HG02642 (cell line): ENCODE measurements at regions not wholly inside any gene's neighbourhood (a gene's known extent, or its start where the extent isn't known, plus 50 kb on each side); places are given as distances from the start of the nearest gene placed in this dataset.
"Not testable (repeated sequence)": the region's sequence is repeated elsewhere in the genome, so short reads cannot be mapped to it uniquely, and the experiment has no call there.

ENCODE experiments used
- ATAC-seq: cut with Tn5 transposase; IDR thresholded peaks from one replicate; pipeline ENCODE4 v1.9.1; 2021; ENCODE audit warnings: mild to moderate bottlenecking; ENCODE audit not compliant: unreplicated experiment, poor library complexity

DNA sequence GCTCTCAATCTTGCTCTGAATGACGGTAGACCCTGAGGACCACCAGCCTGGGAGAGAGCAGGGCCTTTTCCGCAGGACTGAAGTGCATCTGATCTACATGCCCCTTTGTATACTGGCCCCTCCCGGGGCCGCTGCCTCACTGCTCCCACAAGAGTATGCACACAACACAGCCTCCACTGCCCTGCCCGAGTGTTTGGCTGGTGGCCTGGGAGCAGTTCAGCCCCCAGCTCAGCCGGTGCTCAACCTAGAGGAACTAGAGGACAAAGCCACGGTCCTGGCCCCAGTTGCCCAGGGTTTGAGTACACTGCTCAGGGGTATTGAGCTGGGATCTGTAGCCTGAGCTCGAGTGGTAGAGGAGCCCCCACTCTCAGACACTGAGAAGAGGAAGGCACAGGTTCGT, 118.9 kb upstream of the CAB39 start:
- ATAC-seq, result no peak

GRCh38 chr2:230594286-230594840, 118.3 kb upstream of the CAB39 start:
- no peak for ATAC-seq

- no peak for ATAC-seq
Measured at GRCh38 chr2:230599853-230600252, 112.8 kb upstream of the CAB39 start.

GRCh38 chr2:230600285-230600684, 112.4 kb upstream of the CAB39 start:
- no peak for ATAC-seq

- no peak for ATAC-seq
Measured at GRCh38 chr2:230600881-230601280, 111.8 kb upstream of the CAB39 start.

- ATAC-seq, result peak; percentile 49
Measured at GRCh38 chr2:230601510-230601909, 111.1 kb upstream of the CAB39 start.

DNA sequence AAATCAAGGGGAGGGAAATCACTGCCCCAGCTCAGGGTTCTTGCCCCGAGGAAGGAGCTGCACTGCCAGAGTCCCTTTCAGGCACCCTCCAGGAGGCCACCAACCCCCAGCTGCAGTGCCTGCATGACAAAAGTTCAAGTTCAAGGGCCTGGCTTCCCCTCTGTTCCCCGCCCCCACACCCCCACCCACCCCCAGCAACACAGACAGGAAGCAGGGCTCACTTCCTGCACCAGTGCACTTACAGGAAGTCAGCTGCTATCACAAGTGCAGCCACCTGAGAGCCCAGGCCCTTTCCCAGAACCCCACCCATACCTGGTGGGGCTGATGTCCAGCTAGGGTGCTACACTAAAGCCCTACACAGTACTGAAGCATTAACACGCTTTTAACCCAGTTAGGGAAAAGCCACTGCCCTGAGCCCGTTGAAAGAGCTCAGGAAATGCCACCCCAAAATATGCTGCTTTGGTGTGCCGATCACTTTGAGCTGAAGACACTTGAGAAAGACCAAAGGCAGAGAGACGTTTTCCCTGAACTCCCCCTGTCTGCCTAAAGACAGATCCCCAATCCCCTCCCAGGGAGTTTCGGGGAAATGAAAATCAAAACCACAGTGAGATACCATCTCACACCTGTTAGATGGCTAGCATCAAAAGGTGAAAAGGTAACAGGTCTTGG, 109.9 kb upstream of the CAB39 start:
- peak; percentile 66 for ATAC-seq

DNA sequence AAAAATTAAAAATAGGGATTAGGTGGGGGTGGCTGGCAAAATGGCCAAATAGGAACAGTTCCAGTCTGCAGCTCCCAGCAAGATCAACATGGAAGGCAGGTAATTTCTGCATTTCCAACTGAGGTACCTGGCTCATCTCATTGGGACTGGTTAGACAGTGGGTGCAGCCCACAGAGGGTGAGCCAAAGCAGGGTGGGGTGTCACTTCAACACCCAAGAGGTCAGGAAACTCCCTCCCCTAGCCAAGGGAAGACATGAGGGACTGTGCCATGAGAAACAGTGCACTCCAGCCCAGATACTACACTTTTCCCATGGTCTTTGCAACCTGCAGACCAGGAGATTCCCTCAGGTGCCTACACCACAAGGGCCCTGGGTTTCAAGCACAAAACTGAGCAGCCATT, 109.3 kb upstream of the CAB39 start:
- ATAC-seq, result not testable (repeated sequence)

DNA sequence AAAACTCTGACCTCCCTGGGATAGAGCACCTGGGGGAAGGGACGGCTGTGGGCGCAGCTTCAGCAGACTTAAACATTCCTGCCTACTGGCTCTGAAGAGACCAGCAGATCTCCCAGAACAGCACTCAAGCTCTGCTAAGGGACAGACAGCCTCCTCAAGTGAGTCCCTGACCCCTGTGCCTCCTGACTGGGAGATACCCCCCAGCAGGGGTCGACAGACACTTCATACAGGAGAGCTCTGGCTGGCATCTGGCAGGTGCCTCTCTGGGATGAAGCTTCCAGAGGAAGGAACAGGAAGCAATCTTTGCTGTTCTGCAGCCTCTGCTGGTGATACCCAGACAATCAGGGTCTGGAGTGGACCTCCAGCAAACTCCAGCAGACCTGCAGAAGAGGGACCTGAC, 108.5 kb upstream of the CAB39 start:
- ATAC-seq, result not testable (repeated sequence)

DNA sequence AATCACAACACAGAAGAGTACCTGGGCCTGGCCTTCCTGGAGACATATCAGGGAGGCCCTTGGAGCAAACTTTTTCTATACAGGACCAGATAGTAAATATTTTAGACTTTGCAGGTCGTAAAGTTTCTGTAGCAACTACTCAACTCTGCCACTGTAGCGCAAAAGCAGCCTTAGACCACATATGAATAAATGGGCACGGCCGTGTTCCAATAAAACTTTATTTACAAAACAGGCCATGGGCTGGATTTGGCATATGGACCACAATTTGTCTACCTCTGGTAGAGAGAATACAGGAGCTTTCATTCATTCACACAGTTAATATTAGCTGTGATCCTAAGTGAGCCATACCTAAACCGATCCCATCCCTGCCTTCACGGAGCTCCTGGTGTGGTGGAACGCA, 98.6 kb upstream of the CAB39 start:
- no peak for ATAC-seq

DNA sequence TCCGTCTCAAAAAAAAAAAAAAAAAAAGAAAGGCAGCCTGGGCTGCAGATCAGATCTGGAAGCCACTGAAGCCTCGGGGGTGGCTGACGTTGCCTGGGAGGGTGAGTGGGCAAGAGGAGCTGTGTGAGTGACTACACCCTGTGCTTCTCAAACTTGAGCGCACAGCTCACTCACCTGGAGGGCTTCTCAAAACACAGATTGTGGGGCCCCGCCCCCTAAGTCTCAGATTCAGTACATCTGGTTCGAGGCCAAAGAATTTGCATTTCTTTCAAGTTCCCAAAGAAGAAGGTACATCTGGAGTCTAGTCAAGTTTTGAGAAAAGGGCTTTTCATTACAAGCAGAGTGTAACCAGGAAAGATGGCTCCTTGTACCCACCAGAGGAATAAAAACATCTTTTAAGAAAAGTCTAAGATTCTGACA, 97.7 kb upstream of the CAB39 start:
- peak; percentile 85 for ATAC-seq

- ATAC-seq, result not testable (repeated sequence)
Measured at GRCh38 chr2:230617256-230617706, 95.4 kb upstream of the CAB39 start.

- no peak for ATAC-seq
Measured at GRCh38 chr2:230619491-230619890, 93.2 kb upstream of the CAB39 start.

DNA sequence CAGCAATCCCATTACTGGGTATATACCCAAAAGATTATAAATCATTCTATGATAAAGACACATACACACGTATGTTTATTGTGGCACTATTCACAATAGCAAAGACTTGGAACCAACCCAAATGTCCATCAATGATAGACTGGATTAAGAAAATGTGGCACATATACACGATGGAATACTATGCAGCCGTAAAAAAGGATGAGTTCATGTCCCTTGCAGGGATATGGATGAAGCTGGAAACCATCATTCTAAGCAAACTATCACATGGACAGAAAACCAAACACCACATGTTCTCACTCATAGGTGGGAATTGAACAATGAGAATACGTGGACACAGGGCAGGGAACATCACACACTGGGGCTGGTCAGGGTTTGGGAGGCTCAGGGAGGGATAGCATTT, 87.4 kb upstream of the CAB39 start:
- ATAC-seq, result not testable (repeated sequence)

DNA sequence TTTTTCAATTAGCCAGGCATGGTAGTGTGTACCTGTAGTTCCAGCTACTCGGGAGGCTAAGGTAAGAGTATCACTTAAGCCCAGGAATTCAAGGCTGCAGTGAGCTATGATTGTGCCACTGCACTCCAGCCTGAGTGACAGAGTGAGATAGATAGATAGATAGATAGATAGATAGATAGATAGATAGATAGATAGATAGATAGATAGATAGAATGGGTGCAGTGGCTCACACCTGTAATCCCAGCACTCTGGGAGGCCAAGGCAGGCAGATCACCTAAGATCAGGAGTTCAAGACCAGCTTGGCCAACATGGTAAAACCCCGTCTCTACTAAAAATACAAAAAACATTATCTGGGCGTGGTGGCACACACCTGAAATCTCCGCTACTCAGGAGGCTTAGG, 85.6 kb upstream of the CAB39 start:
- ATAC-seq, result not testable (repeated sequence)

DNA sequence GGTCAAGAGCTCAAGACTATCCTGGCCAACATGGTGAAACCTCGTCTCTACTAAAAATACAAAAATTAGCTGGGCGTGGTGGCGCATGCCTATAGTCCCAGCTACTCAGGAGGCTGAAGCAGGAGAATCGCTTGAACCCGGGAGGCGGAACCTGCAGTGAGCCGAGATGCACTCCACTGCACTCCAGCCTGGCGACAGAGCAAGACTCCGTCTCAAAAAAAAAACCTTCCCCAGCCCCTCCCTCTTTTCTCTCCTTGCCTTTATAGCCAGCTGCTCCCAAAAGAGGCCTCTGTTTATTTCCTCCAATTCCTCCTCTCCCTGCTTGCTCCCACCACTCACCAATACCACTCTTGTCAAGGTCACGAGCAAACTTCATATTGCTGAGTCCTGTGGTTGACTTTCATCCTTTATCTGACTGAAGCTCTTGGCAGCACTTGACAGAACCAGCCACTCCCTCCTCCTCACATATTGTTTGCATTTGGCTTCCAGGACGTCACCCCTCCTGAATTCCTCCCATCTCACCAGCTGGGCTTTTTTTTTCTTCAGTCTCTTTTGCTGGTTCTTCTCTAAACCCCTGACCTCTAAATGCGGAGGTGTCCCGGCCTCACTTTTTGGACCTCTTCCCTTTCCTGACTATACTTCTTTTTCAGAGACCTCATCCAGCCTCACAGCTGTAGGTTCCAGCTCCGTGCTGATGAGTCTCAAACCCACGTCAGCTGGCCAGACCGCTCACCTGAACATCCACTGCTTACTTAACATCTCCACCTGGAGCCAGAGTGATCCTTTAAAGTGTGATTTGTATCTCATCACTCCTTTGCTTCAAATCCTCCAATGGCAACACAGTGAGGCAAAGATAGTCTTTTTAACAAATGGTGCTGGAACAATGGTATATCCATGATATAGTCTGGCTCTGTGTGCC, 84.6 kb upstream of the CAB39 start:
- ATAC-seq, result no peak

DNA sequence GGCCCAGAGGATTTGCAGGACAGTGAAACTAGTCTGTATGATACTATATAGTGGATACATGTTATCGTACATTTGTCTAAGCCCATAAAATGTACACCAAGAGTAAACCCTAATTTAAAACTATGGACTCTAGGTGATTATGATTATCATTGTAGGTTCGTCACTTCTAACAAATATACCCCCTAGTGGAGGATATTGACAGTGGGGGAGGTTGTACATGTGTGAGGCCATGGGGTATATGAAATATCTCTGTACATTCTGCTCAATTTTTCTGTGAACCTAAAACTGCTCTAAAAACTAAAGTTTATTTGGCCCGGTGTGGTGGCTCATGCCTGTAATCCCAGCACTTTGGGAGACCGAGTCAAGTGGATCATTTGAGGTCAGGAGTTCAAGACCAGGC, 81.2 kb upstream of the CAB39 start:
- ATAC-seq, result no peak

DNA sequence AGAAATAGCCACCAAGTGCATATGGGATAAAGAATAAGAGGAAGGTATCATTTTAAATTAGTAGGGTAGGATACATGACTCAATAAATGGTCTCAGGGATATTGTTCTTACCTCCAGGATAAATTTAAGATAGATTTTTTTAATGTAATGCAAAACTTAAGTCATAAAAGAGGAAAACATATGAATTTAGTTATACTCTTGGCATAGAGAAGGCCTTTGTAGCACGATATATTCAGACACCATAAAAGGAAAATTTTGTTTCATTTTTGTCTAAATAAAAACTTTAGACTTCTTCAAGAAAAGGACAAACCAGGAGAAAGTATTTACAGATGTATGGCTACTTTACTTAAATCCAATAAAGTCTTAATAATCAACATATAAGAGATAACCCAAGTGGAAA, 78.5 kb upstream of the CAB39 start:
- ATAC-seq, result no peak

- not testable (repeated sequence) for ATAC-seq
Measured at GRCh38 chr2:230634721-230635313, 77.8 kb upstream of the CAB39 start.

GRCh38 chr2:230636684-230637271, 75.9 kb upstream of the CAB39 start:
- ATAC-seq, result no peak
